Adrenal gland (tissue), 5 donors: ENCODE measurements at regions not wholly inside any gene's neighbourhood (a gene's known extent, or its start where the extent isn't known, plus 50 kb on each side); places are given as distances from the start of the nearest gene placed in this dataset.

Experiments used
- POLR2A ChIP-seq, 2 donors: fragments of 450-650 bp; IDR thresholded peaks; one replicate each; pipeline ENCODE4 v1.6.1; 2017; ENCODE audit warnings: antibody characterized with exemption in 2 of 2, mild to moderate bottlenecking in 2 of 2, moderate library complexity in 1 of 2
- TF ChIP-seq, protein P1 (sequence below), 6 experiments: fragments of 450-650 bp in 4 of 6; fragments of 200-600 bp in 2 of 6; sonication (generic) in 1 of 6; IDR thresholded peaks; 1 replicate in 5 of 6; 2 replicates in 1 of 6; pipeline versions ENCODE4 v1.5.1 to v1.8.0; 2016 to 2021; ENCODE audit warnings: antibody characterized with exemption in 6 of 6, mild to moderate bottlenecking in 2 of 6, moderate library complexity in 1 of 6
- donor health status: DM: no; HTN: no; CAD: no.

DNA sequence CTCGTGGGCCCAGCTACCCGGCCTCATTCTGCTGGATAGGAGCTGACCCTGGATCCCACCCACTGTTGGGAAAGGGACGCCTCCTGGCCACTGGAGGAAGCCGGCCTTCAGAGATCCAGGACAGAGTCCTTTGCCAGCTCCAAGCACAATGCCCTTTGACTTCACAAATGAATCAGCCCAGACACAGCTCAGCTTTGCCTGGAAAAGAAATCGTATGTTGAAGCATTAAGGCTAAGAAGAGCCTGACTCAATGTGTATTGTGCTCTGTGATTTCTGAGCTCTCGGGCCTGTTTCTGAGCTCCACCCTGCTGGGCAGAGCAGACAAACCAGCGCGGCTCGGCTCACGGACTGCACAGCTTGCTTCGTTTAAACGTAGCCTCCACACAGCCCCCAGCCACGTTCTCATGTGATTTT lies 162.9 kb upstream of the APCDD1 start:
- TF ChIP-seq, protein P1, sequence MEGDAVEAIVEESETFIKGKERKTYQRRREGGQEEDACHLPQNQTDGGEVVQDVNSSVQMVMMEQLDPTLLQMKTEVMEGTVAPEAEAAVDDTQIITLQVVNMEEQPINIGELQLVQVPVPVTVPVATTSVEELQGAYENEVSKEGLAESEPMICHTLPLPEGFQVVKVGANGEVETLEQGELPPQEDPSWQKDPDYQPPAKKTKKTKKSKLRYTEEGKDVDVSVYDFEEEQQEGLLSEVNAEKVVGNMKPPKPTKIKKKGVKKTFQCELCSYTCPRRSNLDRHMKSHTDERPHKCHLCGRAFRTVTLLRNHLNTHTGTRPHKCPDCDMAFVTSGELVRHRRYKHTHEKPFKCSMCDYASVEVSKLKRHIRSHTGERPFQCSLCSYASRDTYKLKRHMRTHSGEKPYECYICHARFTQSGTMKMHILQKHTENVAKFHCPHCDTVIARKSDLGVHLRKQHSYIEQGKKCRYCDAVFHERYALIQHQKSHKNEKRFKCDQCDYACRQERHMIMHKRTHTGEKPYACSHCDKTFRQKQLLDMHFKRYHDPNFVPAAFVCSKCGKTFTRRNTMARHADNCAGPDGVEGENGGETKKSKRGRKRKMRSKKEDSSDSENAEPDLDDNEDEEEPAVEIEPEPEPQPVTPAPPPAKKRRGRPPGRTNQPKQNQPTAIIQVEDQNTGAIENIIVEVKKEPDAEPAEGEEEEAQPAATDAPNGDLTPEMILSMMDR (IDR thresholded peaks at IDR 0.05), result no peak
- no peak for TF ChIP-seq POLR2A (IDR thresholded peaks at IDR 0.05)
